RWPE1 (cell line): ENCODE measurements at regions not wholly inside any gene's neighbourhood (a gene's known extent, or its start where the extent isn't known, plus 50 kb on each side); places are given as distances from the start of the nearest gene placed in this dataset.

Experiments
- CTCF ChIA-PET: fragments of 350-600 bp; sonication (Branson Sonifier 250); formaldehyde crosslinking; extraction: SDS; loops from one replicate; lab custom pipeline; 2021; lab: Yijun Ruan, JAX
- POLR2A ChIA-PET: fragments of 400-600 bp; formaldehyde crosslinking; extraction: SDS; loops from one replicate; lab custom pipeline; 2020; ENCODE audit warnings: antibody characterized with exemption; ENCODE audit not compliant: low non-redundant PET; lab: Yijun Ruan, JAX
- DNase-seq: peaks from one replicate; pipeline ENCODE4 v3.0.0; 2012; ENCODE audit warnings: low spot score
- H3K27ac ChIP-seq: fragments of 450-650 bp; 2 replicates; pipeline ENCODE4 v1.5.1; 2017
- CTCF ChIP-seq: fragments of 450-650 bp; conservative IDR thresholded peaks from 2 replicates; pipeline ENCODE4 v1.5.1; 2017; ENCODE audit warnings: low read depth, mild to moderate bottlenecking

- CTCF ChIA-PET = interaction anchor here (2.6 kb wide), 1 partner anchor 278 kb away, joined by 22 read pairs; no protein-coding TSS in a partner anchor
- no peak overlapping the region for H3K27ac ChIP-seq
- no peak for TF ChIP-seq CTCF
- POLR2A ChIA-PET = no interaction called here
- DNase-seq = no peak
Measured at GRCh38 chr15:97899981-97900380, 60.5 kb upstream of the ARRDC4 start.

- H3K27ac ChIP-seq = peak overlapping the region; percentile 31; the same call in 1 of the 2 replicates
- peak; percentile 41 for DNase-seq
- CTCF ChIA-PET = interaction anchor here (0.7 kb wide), 1 partner anchor 410 kb away, joined by 3 read pairs; no protein-coding TSS in a partner anchor
Measured at GRCh38 chr15:97902140-97902780, 58.2 kb upstream of the ARRDC4 start.

GRCh38 chr15:97903560-97903959, 56.9 kb upstream of the ARRDC4 start:
- CTCF ChIA-PET = interaction anchor here (0.6 to 4.7 kb wide), 9 partner anchors 11 to 1069 kb away, joined by 3 to 58 read pairs (median 4); no protein-coding TSS in a partner anchor
- TF ChIP-seq CTCF = no peak
- DNase-seq = no peak
- POLR2A ChIA-PET = no interaction called here
- H3K27ac ChIP-seq = no peak overlapping the region

More at GRCh38 chr15:97902140-97902780, 58.2 kb upstream of the ARRDC4 start:
- POLR2A ChIA-PET = no interaction called here
- TF ChIP-seq CTCF = no peak

- TF ChIP-seq CTCF = peak; percentile 86
- peak; percentile 85 for DNase-seq
- POLR2A ChIA-PET = no interaction called here
- H3K27ac ChIP-seq = no peak overlapping the region
- CTCF ChIA-PET = interaction anchor here (0.6 to 4.7 kb wide), 10 partner anchors 9 to 1069 kb away, joined by 3 to 58 read pairs (median 4); no protein-coding TSS in a partner anchor
Measured at GRCh38 chr15:97903971-97904572, 56.4 kb upstream of the ARRDC4 start.

GRCh38 chr15:97909291-97909891, 51.1 kb upstream of the ARRDC4 start:
- H3K27ac ChIP-seq = no peak overlapping the region
- TF ChIP-seq CTCF = peak; percentile 97
- POLR2A ChIA-PET = no interaction called here
- peak; percentile 67 for DNase-seq
- CTCF ChIA-PET = interaction anchor here (0.7 to 1.0 kb wide), 5 partner anchors 131 to 523 kb away, joined by 3 to 7 read pairs (median 3); no protein-coding TSS in a partner anchor
